Naive thymus-derived CD8-positive, alpha-beta T cell (primary cell): ENCODE measurements at regions not wholly inside any gene's neighbourhood (a gene's known extent, or its start where the extent isn't known, plus 50 kb on each side); places are given as distances from the start of the nearest gene placed in this dataset.

Experiments used
- ATAC-seq, 2 donors: fragments of 150-1000 bp; cut with Tn5 transposase in 1 of 2; sonication (Bioruptor Pico), chemical (Tn5 transposase) in 1 of 2; 1 replicate in 1 of 2; 2 replicates in 1 of 2; pipeline ENCODE4 v1.10.0; 2021; ENCODE audit warnings: mild to moderate bottlenecking in 2 of 2, moderate library complexity in 2 of 2
- POLR2A ChIA-PET: fragments of 350-600 bp; sonication (Branson Sonifier 250); formaldehyde crosslinking; loops from one replicate; lab custom pipeline; 2021; ENCODE audit warnings: antibody characterized with exemption; lab: Charles Lee
- DNase-seq, 10 donors: peaks; one replicate each; pipeline versions ENCODE4 v3.0.0 to v3.0.0-alpha.2; 2020 to 2022
- H3K27ac Mint-ChIP-seq, 10 donors: one replicate each; pipeline ENCODE4 v1.8.0; 2020 to 2022; ENCODE audit warnings: mild to moderate bottlenecking in 10 of 10, mixed read lengths in 10 of 10, moderate library complexity in 4 of 10, inconsistent platforms in 1 of 10
- H3K27me3 Mint-ChIP-seq, 5 donors: one replicate each; pipeline ENCODE4 v1.8.0; 2021 to 2022; ENCODE audit warnings: mixed read lengths in 5 of 5
- H3K36me3 Mint-ChIP-seq, 3 donors: one replicate each; pipeline ENCODE4 v1.8.0; 2020 to 2022; ENCODE audit warnings: mixed read lengths in 3 of 3, mild to moderate bottlenecking in 2 of 3, inconsistent platforms in 1 of 3
- H3K4me1 Mint-ChIP-seq, 4 donors: one replicate each; pipeline ENCODE4 v1.8.0; 2021 to 2022; ENCODE audit warnings: mixed read lengths in 4 of 4
- H3K4me3 Mint-ChIP-seq, 10 donors: one replicate each; pipeline ENCODE4 v1.8.0; 2020 to 2022; ENCODE audit warnings: mild to moderate bottlenecking in 10 of 10, mixed read lengths in 10 of 10, moderate library complexity in 6 of 10, inconsistent platforms in 1 of 10
- H3K9me3 Mint-ChIP-seq, 9 donors: one replicate each; pipeline ENCODE4 v1.8.0; 2020 to 2022; ENCODE audit warnings: mixed read lengths in 9 of 9, mild to moderate bottlenecking in 3 of 9, inconsistent platforms in 1 of 9, moderate library complexity in 1 of 9

DNA sequence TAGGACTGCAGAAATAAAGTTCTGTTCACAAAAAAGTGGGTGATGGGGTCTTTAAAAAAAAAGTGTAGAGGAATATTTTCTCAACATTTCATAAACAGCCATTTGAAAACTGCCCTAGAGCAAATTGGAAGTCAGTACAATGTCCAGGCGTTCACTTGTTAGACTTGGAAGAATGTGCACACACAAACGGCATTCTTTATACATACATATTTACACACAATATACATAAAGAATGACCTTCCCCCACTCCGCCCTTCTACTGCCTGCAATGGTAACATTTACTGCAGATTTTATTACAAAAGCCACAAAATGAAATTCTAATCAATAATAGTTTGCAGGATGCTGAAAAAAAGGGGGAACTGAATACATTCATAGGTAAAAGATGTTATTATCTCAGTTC lies 103.4 kb upstream of the TOX3 start:
- H3K36me3 Mint-ChIP-seq: peaks cover 0 to 4% (median 0%) of the 10 kb centered on the region in 3 donors

DNA sequence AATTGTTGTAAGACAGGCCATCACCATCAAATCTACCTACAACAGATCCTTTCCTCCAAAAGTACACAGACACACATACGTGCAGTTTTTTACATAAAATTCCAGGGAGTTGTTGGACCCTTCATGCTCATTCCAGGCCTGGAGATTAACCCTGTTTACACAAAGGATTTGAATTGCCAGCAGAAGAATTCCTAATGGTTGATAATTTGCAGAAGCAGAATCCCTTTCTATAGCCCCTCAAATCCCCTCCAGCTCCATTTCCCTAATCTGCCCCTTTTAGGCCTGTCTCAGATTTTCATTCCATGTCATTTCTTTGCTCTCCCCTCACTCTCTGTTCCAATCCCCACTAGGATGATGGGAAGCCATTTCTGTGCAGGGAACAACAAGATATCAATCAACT lies 102.9 kb upstream of the TOX3 start:
- no peaks in the 10 kb centered on the region for H3K36me3 Mint-ChIP-seq
- DNase-seq: no peak
- H3K9me3 Mint-ChIP-seq: peaks cover 0 to 15% (median 2%) of the 10 kb centered on the region in 9 donors
- H3K27ac Mint-ChIP-seq: no peak overlapping the region
- H3K4me1 Mint-ChIP-seq: no peaks in the 10 kb centered on the region
- POLR2A ChIA-PET: no interaction called here
- H3K27me3 Mint-ChIP-seq: peaks cover 0 to 3% (median 2%) of the 10 kb centered on the region in 5 donors
- no peak for ATAC-seq
- H3K4me3 Mint-ChIP-seq: no peak overlapping the region

More for the DNA sequence above, 103.4 kb upstream of the TOX3 start:
- DNase-seq (no peak), ATAC-seq (no peak)
- POLR2A ChIA-PET: no interaction called here
- H3K27ac Mint-ChIP-seq: no peak overlapping the region
- H3K9me3 Mint-ChIP-seq: peaks cover 0 to 14% (median 2%) of the 10 kb centered on the region in 9 donors
- H3K4me3 Mint-ChIP-seq: no peak overlapping the region
- H3K27me3 Mint-ChIP-seq: peaks cover 0 to 7% (median 2%) of the 10 kb centered on the region in 5 donors
- H3K4me1 Mint-ChIP-seq: no peaks in the 10 kb centered on the region

DNA sequence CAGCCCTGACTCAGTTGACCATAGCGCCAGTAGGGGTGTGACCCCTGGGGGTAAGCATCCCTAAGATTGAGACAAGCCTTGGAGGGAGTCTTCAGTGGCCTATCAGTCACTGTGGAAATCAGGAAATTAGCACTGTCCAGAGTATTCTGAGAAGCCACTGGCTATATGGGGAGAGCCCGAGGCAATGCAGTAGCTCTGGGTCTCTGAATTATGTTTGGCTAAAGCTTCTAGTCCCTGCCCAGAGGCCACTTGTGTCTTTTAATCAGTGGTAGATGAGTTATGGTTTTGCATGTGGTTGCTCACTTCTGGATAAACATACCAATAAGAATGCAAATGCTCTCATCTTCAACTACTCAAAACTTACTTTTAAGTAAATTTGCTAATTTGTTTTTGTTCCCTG lies 100.6 kb upstream of the TOX3 start:
- Mint-ChIP-seq H3K9me3 (peaks cover 0 to 15% (median 2%) of the 10 kb centered on the region in 9 donors), H3K36me3 (no peaks in the 10 kb centered on the region), H3K4me3 (no peak overlapping the region), H3K4me1 (no peaks in the 10 kb centered on the region), H3K27me3 (peaks cover 0 to 3% (median 2%) of the 10 kb centered on the region in 5 donors), H3K27ac (no peak overlapping the region)
- no peak for ATAC-seq
- POLR2A ChIA-PET: no interaction called here
- DNase-seq: no peak

DNA sequence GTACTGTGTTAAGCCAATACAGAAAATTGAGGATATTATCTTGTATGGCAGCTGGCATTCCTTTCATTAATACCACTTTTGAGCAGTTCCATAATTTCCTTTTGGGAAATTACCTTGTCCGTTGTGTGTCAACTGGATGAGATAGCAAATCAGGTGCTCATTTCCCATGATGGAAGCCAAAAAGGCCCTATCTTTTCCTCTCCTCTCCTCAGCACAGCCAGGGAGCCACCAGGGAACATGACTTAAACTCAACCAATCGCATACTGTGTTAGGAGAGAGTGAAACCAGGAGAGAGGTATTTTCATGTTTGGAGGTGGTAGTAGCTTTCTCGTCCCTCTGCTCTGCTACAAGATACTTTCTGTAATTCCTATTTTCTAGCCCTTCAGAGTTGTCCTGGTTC lies 96.1 kb upstream of the TOX3 start:
- DNase-seq (no peak), ATAC-seq (no peak)
- H3K36me3 Mint-ChIP-seq: no peaks in the 10 kb centered on the region
- peaks cover 0 to 15% (median 4%) of the 10 kb centered on the region in 9 donors for H3K9me3 Mint-ChIP-seq
- H3K27ac Mint-ChIP-seq: no peak overlapping the region
- H3K4me1 Mint-ChIP-seq: no peaks in the 10 kb centered on the region
- H3K4me3 Mint-ChIP-seq: no peak overlapping the region
- POLR2A ChIA-PET: no interaction called here
- H3K27me3 Mint-ChIP-seq: peaks cover 0 to 4% (median 2%) of the 10 kb centered on the region in 5 donors

DNA sequence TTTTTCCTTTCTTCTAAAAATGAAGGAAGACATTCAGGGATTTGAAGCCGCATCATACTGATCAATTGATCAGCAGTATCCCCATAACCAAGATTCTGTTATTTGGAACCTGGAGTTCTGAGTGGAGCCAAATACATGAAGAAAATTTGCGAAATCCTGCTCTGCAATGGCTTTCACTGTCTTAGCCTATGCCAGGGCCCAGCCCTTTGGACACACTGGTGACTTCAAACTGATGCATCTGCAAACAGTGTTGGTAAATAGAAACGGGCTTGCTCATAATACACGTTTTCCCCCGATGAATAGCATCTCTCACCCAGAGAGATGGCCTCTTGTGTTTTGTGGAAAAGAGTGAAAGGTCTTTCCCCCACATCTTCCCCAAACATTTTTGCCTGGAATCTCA lies 87.6 kb upstream of the TOX3 start:
- POLR2A ChIA-PET: no interaction called here
- DNase-seq (no peak), ATAC-seq (no peak)
- H3K27me3 Mint-ChIP-seq: peaks cover 0 to 11% (median 0%) of the 10 kb centered on the region in 5 donors
- no peak overlapping the region for H3K27ac Mint-ChIP-seq
- peaks cover 0 to 21% (median 13%) of the 10 kb centered on the region in 9 donors for H3K9me3 Mint-ChIP-seq
- no peaks in the 10 kb centered on the region for H3K4me1 Mint-ChIP-seq
- H3K4me3 Mint-ChIP-seq: no peak overlapping the region
- peaks cover 0 to 7% (median 0%) of the 10 kb centered on the region in 3 donors for H3K36me3 Mint-ChIP-seq

DNA sequence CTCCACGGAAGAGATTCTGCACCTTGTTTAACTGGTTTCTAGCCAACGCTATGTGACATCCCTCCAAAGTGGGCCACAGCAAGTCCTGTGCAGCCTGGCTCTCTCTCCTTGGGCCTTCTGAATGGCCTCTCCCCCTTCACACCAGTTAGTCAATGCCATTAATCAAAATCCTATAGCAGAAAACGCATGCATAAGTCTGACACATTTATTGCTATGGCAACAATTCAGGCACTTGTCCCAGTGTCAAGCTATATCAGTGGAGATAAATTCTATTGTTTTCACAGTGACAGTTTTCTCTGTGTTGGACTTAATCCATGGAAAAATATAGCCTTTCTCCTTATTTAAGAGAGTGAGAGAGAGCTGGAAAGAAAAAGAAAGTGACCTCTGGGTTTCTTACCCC lies 87.2 kb upstream of the TOX3 start:
- Mint-ChIP-seq H3K36me3 (peaks cover 0 to 7% (median 0%) of the 10 kb centered on the region in 3 donors), H3K27ac (no peak overlapping the region), H3K9me3 (peaks cover 0 to 21% (median 13%) of the 10 kb centered on the region in 9 donors), H3K4me1 (no peaks in the 10 kb centered on the region), H3K27me3 (peaks cover 0 to 11% (median 0%) of the 10 kb centered on the region in 5 donors), H3K4me3 (no peak overlapping the region)
- POLR2A ChIA-PET: no interaction called here
- DNase-seq (no peak), ATAC-seq (no peak)

DNA sequence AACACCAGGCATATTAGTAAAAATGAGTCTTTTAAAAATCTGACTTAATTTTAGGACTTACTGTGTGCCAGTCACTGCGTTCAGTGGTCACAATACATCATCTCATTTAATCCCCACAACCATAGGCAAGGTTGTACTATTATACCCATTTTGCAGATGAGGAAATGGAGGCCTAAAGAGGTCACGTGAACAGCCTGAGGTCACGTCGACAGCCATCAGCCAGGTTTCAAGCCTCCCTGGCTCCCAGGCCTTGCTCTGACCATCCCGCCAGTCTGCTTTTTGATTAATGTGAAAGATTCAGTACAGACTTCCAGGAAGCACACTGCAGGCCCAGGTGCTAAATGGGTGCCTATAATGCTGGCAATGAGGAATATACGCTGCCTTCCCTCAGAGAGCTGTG lies 86.3 kb upstream of the TOX3 start:
- Mint-ChIP-seq H3K27me3 (peaks cover 0 to 14% (median 0%) of the 10 kb centered on the region in 5 donors), H3K4me3 (no peak overlapping the region), H3K27ac (no peak overlapping the region), H3K36me3 (peaks cover 0 to 7% (median 0%) of the 10 kb centered on the region in 3 donors), H3K4me1 (no peaks in the 10 kb centered on the region), H3K9me3 (peaks cover 0 to 21% (median 13%) of the 10 kb centered on the region in 9 donors)
- DNase-seq (no peak), ATAC-seq (no peak)
- POLR2A ChIA-PET: no interaction called here

DNA sequence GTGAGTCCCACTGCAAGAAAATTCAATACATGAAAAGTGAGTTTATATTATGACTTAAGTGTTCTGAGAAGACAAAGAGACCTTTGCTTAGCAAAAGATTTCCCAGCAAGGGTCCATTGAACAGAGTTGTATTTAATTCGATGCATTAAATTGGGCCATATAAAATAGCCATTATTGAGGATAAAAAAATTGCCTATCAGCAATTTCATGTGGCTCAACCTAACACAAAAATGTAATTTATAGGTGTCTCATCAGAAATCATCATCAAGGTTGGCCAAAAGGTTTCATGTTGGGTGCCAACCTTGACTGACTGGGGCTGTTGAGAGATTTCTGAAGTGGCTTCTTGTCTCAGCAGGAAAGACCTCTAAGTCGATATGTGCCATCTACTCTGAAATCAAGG lies 84.8 kb upstream of the TOX3 start:
- no peak overlapping the region for H3K4me3 Mint-ChIP-seq
- DNase-seq: no peak
- no peaks in the 10 kb centered on the region for H3K4me1 Mint-ChIP-seq
- H3K27me3 Mint-ChIP-seq: peaks cover 0 to 9% (median 0%) of the 10 kb centered on the region in 5 donors
- peaks cover 0 to 7% (median 0%) of the 10 kb centered on the region in 3 donors for H3K36me3 Mint-ChIP-seq
- POLR2A ChIA-PET: no interaction called here
- no peak for ATAC-seq
- no peak overlapping the region for H3K27ac Mint-ChIP-seq
- peaks cover 0 to 21% (median 7%) of the 10 kb centered on the region in 9 donors for H3K9me3 Mint-ChIP-seq

DNA sequence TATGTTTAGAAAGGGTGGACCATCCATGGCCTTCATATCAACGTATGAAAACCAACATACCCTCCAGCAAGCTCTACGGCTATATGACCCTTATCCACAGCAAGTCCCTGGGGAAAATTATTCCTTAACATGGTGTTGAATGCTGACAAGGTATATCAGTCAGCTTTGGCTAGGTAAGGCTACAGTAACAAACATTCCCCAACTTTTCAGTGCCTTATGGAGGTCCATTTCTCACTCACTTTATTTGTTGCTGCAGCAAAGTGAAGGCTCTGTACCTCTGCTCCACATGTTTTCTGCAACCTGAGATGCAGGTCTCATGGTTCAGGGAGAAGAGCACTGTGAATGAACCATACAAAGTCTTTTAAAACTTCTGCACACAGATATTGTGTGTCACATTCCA lies 83.8 kb upstream of the TOX3 start:
- Mint-ChIP-seq H3K27me3 (peaks cover 0 to 9% (median 0%) of the 10 kb centered on the region in 5 donors), H3K9me3 (peaks cover 0 to 16% (median 3%) of the 10 kb centered on the region in 9 donors), H3K4me1 (no peaks in the 10 kb centered on the region), H3K27ac (no peak overlapping the region), H3K4me3 (no peak overlapping the region), H3K36me3 (no peaks in the 10 kb centered on the region)
- no peak for ATAC-seq
- POLR2A ChIA-PET: no interaction called here
- DNase-seq: no peak

DNA sequence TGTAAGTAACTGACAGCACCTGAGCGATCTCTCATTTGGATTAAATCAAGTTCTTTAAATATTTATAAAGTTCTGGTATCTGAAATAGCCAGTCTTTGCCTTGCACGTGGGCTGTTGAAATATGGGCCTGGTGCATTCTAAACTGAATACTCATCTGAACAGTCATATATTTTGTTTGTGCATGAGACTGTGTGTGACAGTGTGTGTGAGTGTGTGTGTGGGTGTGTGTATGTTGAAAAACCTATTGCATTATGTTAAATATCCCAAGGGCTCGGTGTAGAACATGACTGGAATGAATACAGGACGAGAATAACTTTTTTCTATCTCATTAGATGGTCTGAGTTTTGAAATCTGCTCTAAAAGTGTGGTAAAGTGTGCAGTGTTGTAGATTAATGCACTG lies 82.4 kb upstream of the TOX3 start:
- H3K27me3 Mint-ChIP-seq: peaks cover 0 to 9% (median 1%) of the 10 kb centered on the region in 5 donors
- no peak for ATAC-seq
- H3K27ac Mint-ChIP-seq: no peak overlapping the region
- H3K36me3 Mint-ChIP-seq: no peaks in the 10 kb centered on the region
- H3K9me3 Mint-ChIP-seq: peaks cover 0 to 18% (median 3%) of the 10 kb centered on the region in 9 donors
- H3K4me1 Mint-ChIP-seq: no peaks in the 10 kb centered on the region
- no peak overlapping the region for H3K4me3 Mint-ChIP-seq
- POLR2A ChIA-PET: no interaction called here
- no peak for DNase-seq

DNA sequence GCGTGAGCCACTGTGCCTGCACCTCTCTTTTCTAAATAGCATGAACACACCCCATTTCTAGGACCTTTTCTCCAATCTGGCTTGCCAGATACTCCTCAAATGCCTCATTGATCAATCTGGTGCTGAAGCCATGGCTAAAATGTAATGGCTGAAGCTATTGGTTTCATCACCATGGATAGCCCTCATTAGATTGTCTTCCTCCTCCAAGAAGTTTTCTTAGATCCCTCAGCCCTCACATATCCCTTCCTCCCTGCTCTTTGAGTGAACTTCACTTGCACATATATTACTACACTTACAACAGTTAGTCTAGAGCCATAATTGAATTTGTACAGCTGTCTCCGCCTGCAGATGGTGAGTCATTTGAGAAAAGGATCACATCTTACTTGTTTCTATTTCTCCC lies 77.9 kb upstream of the TOX3 start:
- Mint-ChIP-seq H3K27ac (no peak overlapping the region), H3K4me1 (no peaks in the 10 kb centered on the region), H3K36me3 (no peaks in the 10 kb centered on the region), H3K27me3 (peaks cover 1 to 18% (median 5%) of the 10 kb centered on the region in 5 donors), H3K9me3 (peaks cover 0 to 19% (median 0%) of the 10 kb centered on the region in 9 donors), H3K4me3 (no peak overlapping the region)
- DNase-seq (no peak), ATAC-seq (no peak)
- POLR2A ChIA-PET: no interaction called here

DNA sequence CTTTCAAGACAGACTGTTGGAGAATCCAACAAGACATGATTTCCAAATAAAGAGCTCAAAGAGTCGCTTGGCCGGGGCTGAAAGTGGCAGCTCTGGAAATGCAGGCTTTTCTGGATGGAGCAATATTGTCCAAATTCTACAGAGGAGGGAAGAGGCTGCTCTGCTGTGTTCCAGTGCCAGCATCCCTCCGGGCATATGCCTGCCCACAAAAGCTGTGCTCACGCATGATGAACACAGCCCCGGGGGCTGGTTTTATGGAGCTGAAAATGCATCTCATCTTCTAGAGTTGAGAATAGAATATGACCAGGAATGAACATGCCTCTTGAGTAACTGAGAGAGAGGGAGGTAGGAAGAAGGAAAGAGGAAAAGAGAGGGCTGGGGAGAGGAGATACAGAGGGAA lies 74.7 kb upstream of the TOX3 start:
- H3K27me3 Mint-ChIP-seq: peaks cover 1 to 12% (median 3%) of the 10 kb centered on the region in 5 donors
- ATAC-seq (no peak), DNase-seq (no peak)
- no peaks in the 10 kb centered on the region for H3K4me1 Mint-ChIP-seq
- POLR2A ChIA-PET: no interaction called here
- no peak overlapping the region for H3K4me3 Mint-ChIP-seq
- H3K36me3 Mint-ChIP-seq: no peaks in the 10 kb centered on the region
- peaks cover 0 to 16% (median 3%) of the 10 kb centered on the region in 9 donors for H3K9me3 Mint-ChIP-seq
- no peak overlapping the region for H3K27ac Mint-ChIP-seq

DNA sequence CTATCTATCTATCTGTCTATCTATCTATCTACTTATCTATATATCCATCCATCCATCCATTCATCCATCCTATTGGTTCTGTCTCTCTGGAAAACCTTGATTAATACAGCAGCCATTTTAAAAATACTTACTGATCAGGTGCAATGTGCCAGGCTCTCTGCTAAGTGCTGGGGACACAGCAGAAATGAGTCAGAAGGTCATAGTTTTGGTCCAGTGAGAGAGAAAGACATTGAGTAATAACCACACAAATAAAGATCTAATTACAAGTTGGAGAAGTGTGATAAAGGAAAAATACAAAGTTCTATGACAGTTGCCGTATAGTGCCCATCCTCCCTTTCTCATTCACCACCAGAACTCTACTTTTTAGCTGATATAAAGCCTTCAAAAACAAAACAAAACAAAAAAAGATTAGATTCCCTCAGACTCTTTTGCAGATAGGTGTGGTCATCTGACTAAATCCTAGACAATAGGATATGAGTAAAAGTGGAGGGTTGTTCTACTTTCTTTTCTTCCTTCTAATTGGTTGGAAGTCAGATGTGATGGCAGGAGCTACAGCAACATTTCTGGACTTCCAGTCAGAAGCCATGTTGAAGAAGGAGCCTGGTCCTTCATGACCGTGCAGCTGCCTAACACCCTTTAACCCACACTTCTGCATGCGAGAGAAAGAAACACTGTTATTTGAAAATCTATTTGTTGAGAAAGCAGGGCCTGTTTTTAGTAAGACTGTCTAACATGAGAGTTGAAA lies 72.0 kb upstream of the TOX3 start:
- ATAC-seq (no peak), DNase-seq (no peak)
- peaks cover 0 to 16% (median 6%) of the 10 kb centered on the region in 9 donors for H3K9me3 Mint-ChIP-seq
- POLR2A ChIA-PET: no interaction called here
- H3K4me1 Mint-ChIP-seq: no peaks in the 10 kb centered on the region
- peaks cover 0 to 12% (median 4%) of the 10 kb centered on the region in 5 donors for H3K27me3 Mint-ChIP-seq
- no peak overlapping the region for H3K27ac Mint-ChIP-seq
- no peaks in the 10 kb centered on the region for H3K36me3 Mint-ChIP-seq
- H3K4me3 Mint-ChIP-seq: no peak overlapping the region
